AG04449 (cell line): ENCODE measurements at regions not wholly inside any gene's neighbourhood (a gene's known extent, or its start where the extent isn't known, plus 50 kb on each side); places are given as distances from the start of the nearest gene placed in this dataset.

Experiments used
- CTCF ChIA-PET: fragments of 350-600 bp; formaldehyde crosslinking; extraction: SDS; loops from one replicate; lab custom pipeline; 2021; ENCODE audit warnings: antibody characterized with exemption; lab: Yijun Ruan, JAX
- POLR2A ChIA-PET: fragments of 400-600, 350-600 bp; formaldehyde crosslinking; extraction: SDS; loops from one replicate; lab custom pipeline; 2020; ENCODE audit warnings: antibody characterized with exemption, inconsistent platforms; lab: Yijun Ruan, JAX
- DNase-seq: peaks from one replicate; pipeline ENCODE4 v3.0.0-alpha.2; 2010; ENCODE audit warnings: low read depth, low spot score
- H3K4me3 ChIP-seq: 2 replicates; pipeline ENCODE4 v1.5.1; 2011; ENCODE audit warnings: low read depth, mild to moderate bottlenecking, control low read depth, low read length
- TF ChIP-seq, protein P1 (sequence below): IDR thresholded peaks from one replicate; pipeline ENCODE4 v1.5.1; 2011; ENCODE audit warnings: mild to moderate bottlenecking, moderate library complexity, low read length, control low read depth, inconsistent platforms; ENCODE audit not compliant: insufficient read depth; ENCODE audit errors: missing control alignments

DNA sequence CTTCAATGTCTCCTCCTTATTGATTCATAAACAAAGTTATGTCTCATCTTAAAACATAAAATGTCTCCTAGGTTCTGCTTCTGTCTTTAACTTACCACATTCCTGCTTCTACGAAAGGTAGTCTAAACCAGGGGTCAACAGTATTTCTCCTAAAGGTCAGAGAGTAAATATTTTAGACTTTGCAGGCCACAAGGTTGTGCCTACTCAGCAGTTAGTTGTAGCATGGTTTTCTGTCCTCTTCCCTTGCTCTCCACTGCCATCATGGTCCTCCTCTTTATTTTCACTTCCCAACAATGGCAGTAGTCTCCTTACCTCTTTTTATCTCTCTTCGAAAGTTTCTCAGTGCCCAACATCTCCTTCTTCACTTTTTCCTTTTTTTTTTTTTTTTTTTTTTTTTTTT lies 68.3 kb upstream of the LRP1B start:
- ChIA-PET POLR2A (no interaction called here), CTCF (interaction anchor here (0.6 kb wide), 1 partner anchor 11 kb away, joined by 3 read pairs; no protein-coding TSS in a partner anchor)
- TF ChIP-seq, protein P1, sequence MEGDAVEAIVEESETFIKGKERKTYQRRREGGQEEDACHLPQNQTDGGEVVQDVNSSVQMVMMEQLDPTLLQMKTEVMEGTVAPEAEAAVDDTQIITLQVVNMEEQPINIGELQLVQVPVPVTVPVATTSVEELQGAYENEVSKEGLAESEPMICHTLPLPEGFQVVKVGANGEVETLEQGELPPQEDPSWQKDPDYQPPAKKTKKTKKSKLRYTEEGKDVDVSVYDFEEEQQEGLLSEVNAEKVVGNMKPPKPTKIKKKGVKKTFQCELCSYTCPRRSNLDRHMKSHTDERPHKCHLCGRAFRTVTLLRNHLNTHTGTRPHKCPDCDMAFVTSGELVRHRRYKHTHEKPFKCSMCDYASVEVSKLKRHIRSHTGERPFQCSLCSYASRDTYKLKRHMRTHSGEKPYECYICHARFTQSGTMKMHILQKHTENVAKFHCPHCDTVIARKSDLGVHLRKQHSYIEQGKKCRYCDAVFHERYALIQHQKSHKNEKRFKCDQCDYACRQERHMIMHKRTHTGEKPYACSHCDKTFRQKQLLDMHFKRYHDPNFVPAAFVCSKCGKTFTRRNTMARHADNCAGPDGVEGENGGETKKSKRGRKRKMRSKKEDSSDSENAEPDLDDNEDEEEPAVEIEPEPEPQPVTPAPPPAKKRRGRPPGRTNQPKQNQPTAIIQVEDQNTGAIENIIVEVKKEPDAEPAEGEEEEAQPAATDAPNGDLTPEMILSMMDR: no peak
- H3K4me3 ChIP-seq: no peak overlapping the region
- DNase-seq: no peak

DNA sequence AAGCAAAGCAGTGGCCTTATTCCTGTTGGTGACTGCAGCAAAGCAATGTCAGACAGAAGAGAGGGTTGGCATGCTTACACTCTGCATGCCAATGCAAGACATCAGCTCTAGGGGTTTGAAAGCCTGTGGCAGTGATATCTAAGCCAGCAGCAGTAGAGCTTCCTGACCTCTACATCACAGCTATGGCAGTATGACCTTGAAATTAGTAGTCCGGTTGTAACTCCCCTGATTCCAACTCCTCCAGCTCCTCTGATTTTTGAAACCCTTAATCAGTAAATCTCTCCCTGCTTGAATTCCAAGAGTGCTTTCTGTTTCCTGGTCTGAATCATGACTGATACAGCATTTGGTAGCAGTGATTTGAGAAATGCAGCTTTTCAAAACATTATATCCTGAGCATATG lies 60.0 kb upstream of the LRP1B start:
- POLR2A ChIA-PET: no interaction called here
- TF ChIP-seq, protein P1: no peak
- DNase-seq: no peak
- CTCF ChIA-PET: no interaction called here
- H3K4me3 ChIP-seq: no peak overlapping the region

DNA sequence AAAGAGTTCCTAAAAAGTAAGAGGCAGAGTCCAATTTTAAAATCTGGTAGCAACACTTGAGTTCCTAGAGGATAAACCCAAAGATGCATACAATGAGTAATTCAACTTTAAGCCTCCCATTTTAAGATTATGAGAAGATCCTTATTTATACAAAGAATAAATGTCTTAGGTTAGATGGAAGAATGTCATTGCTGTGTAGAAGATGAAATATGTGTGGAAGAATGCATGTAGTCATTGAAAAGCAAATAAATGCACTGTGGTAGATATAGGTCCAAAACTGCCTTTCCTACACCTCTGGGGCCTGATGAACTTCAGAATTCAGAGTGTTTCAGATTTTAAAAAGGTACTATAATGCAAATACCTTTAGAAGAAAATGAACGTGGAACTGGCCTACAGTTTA lies 58.7 kb upstream of the LRP1B start:
- TF ChIP-seq, protein P1: no peak
- DNase-seq: no peak
- POLR2A ChIA-PET: no interaction called here
- CTCF ChIA-PET: no interaction called here
- H3K4me3 ChIP-seq: no peak overlapping the region

DNA sequence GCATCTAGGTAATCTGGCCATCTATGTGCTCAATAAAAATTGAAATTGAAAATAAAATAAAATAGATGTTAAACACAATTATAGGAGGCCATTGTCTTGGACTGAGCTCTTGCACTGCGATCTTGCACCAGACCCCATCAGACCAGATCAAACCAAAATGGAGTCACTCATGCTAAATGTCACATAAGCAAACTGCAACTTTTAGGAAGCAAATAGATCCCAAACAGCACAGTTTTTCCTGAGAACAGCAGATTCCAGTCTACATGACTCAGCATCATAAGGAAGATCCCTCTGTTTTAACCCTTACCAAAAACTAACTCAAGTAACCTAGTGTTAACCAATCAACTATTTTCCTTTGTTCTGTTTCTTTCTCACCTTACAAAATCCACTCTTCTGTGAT lies 57.7 kb upstream of the LRP1B start:
- CTCF ChIA-PET: no interaction called here
- no peak for DNase-seq
- H3K4me3 ChIP-seq: no peak overlapping the region
- POLR2A ChIA-PET: no interaction called here
- TF ChIP-seq, protein P1: no peak

DNA sequence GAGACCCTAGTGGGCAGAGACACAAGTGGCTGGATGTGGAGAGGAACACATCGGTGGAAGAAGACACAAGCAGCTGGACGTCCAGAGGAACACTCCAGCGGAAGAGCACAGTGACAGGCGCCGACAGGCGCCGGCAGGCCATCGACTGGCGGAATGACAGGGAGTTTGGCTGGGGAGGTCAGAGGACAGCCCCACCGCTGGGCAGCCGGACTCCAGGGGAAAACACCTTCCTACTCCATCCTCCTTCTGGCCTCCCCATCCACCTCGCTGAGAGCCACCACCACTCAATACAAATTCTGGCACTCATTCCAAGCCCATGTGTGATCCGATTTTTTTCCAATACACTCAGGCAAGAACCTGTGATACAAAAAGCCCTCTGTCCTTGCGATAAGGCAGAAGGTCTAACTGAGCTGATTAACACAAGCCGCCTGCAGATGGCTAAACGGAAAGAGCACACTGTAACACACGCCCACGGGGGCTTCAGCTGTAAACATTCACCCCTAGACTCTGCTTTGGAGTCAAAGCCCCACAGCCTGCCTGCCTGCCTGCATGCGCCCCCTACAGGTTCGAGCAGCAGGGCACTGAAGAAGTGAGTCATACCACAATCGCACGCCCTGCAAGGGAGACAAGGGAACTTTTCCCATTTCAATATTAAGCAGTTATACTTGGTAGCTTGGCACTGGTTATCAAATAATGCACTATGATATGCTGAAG lies 50.2 kb upstream of the LRP1B start:
- H3K4me3 ChIP-seq: no peak overlapping the region
- ChIA-PET POLR2A (no interaction called here), CTCF (no interaction called here)
- DNase-seq: no peak
- TF ChIP-seq, protein P1: peak; percentile 42
